HEK293T (cell line): ENCODE measurements at regions not wholly inside any gene's neighbourhood (a gene's known extent, or its start where the extent isn't known, plus 50 kb on each side); places are given as distances from the start of the nearest gene placed in this dataset.

Experiments
- CTCF ChIA-PET: fragments of 350-600 bp; formaldehyde crosslinking; extraction: SDS; loops from one replicate; lab custom pipeline; 2021; ENCODE audit warnings: antibody characterized with exemption, inconsistent platforms; lab: Yijun Ruan, JAX
- POLR2A ChIA-PET: fragments of 350-600 bp; formaldehyde crosslinking; extraction: SDS; loops from one replicate; lab custom pipeline; 2020; ENCODE audit warnings: antibody characterized with exemption, inconsistent platforms; lab: Yijun Ruan, JAX
- DNase-seq: peaks from one replicate; pipeline ENCODE4 v3.0.0; 2012; ENCODE audit warnings: mixed read lengths; ENCODE audit errors: extremely low spot score
- ARNT ChIP-seq: fragments of 450-650 bp; IDR thresholded peaks from 2 replicates; pipeline ENCODE4 v1.6.1; 2017; ENCODE audit warnings: mild to moderate bottlenecking
- BHLHE40 ChIP-seq: fragments of 450-650 bp; IDR thresholded peaks from 2 replicates; pipeline ENCODE4 v1.6.1; 2016; ENCODE audit warnings: mild to moderate bottlenecking, moderate library complexity, borderline replicate concordance
- CTBP1 ChIP-seq: fragments of 450-650 bp; IDR thresholded peaks from 2 replicates; pipeline ENCODE4 v1.6.1; 2016; ENCODE audit warnings: borderline replicate concordance
- ELF4 ChIP-seq: fragments of 450-650 bp; IDR thresholded peaks from 2 replicates; pipeline ENCODE4 v1.6.1; 2017; ENCODE audit warnings: antibody characterized with exemption
- FOXA1 ChIP-seq: fragments of 450-650 bp; IDR thresholded peaks from 2 replicates; pipeline ENCODE4 v1.6.1; 2016; ENCODE audit warnings: mild to moderate bottlenecking
- FOXK2 ChIP-seq: fragments of 450-650 bp; IDR thresholded peaks from 2 replicates; pipeline ENCODE4 v1.6.1; 2016; ENCODE audit warnings: mild to moderate bottlenecking
- FOXM1 ChIP-seq: fragments of 450-650 bp; IDR thresholded peaks from 2 replicates; pipeline ENCODE4 v1.6.1; 2017; ENCODE audit warnings: mild to moderate bottlenecking, borderline replicate concordance
- HDGF ChIP-seq: fragments of 450-650 bp; IDR thresholded peaks from 2 replicates; pipeline ENCODE4 v1.6.1; 2017; ENCODE audit warnings: antibody characterized with exemption, borderline replicate concordance
- L3MBTL2 ChIP-seq: fragments of 450-650 bp; conservative IDR thresholded peaks from 2 replicates; pipeline ENCODE4 v1.6.1; 2016; ENCODE audit warnings: mild to moderate bottlenecking
- LEF1 ChIP-seq: fragments of 450-650 bp; IDR thresholded peaks from 2 replicates; pipeline ENCODE4 v1.6.1; 2017; ENCODE audit warnings: mild to moderate bottlenecking, borderline replicate concordance
- NFRKB ChIP-seq: fragments of 450-650 bp; IDR thresholded peaks from 2 replicates; pipeline ENCODE4 v1.6.1; 2016; ENCODE audit warnings: mild to moderate bottlenecking, moderate library complexity
- SP1 ChIP-seq: fragments of 450-650 bp; IDR thresholded peaks from 2 replicates; pipeline ENCODE4 v1.6.1; 2017
- SUZ12 ChIP-seq: fragments of 450-650 bp; IDR thresholded peaks from 2 replicates; pipeline ENCODE4 v1.6.1; 2016; ENCODE audit warnings: mild to moderate bottlenecking
- TARDBP ChIP-seq: fragments of 450-650 bp; IDR thresholded peaks from 2 replicates; pipeline ENCODE4 v1.6.1; 2016
- ZNF384 ChIP-seq: fragments of 450-650 bp; IDR thresholded peaks from 2 replicates; pipeline ENCODE4 v1.6.1; 2016
- TF ChIP-seq, protein P1 (sequence below): fragments of 450-650 bp; IDR thresholded peaks from 2 replicates; pipeline ENCODE4 v1.6.1; 2016

DNA sequence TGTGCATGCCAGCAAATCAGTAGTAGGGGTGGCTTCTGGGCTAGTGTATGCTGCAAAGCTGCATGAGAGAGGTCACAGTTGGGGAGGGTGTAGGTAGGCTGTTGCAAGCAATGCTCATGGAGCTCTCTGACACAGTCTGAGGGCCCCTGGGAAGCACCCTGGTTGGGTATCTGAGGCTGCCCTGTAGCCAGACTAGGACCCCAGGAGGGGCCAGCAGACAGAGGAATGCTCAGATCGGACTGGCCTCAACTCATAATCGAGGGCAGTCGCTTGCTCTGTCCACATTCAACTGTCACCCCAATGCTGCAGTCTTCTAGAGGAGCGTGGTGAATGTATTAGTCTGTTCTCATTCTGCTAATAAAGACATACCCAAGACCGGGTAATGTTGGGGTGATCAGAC lies 204.0 kb upstream of the ALG10 start:
- CTCF ChIA-PET = no interaction called here
- TF ChIP-seq NFRKB (no peak), ZNF384 (no peak), SP1 (no peak), FOXA1 (no peak), ARNT (no peak), ELF4 (no peak), TARDBP (no peak), FOXM1 (no peak), HDGF (no peak), L3MBTL2 (no peak), LEF1 (no peak), BHLHE40 (no peak), CTBP1 (no peak), FOXK2 (no peak), SUZ12 (no peak)
- TF ChIP-seq, protein P1, sequence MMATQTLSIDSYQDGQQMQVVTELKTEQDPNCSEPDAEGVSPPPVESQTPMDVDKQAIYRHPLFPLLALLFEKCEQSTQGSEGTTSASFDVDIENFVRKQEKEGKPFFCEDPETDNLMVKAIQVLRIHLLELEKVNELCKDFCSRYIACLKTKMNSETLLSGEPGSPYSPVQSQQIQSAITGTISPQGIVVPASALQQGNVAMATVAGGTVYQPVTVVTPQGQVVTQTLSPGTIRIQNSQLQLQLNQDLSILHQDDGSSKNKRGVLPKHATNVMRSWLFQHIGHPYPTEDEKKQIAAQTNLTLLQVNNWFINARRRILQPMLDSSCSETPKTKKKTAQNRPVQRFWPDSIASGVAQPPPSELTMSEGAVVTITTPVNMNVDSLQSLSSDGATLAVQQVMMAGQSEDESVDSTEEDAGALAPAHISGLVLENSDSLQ = no peak
- DNase-seq = no peak
- POLR2A ChIA-PET = no interaction called here

DNA sequence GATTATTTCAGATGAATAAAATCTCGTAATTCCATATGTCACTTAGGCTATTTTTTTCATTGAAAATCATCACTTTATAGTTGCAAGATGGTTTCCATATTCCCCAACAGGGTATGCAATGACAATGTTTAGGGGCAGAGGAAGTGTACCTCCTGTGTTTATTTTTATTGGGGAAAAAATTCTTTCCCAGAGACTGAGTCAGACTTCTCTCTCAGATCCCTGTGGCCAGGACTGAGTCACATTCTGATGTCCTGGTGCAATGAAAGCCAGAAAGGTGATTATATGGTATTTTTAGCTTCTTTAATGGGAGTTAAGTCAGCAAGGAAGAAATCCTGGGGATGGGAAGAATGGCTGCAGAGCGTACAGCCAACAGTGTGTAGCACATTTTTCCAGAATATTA lies 196.9 kb upstream of the ALG10 start:
- DNase-seq = no peak
- ChIA-PET POLR2A (no interaction called here), CTCF (no interaction called here)
- TF ChIP-seq BHLHE40 = no peak
- TF ChIP-seq FOXA1 = no peak
- TF ChIP-seq ARNT = no peak
- no peak for TF ChIP-seq SP1
- no peak for TF ChIP-seq HDGF
- no peak for TF ChIP-seq FOXK2
- TF ChIP-seq L3MBTL2 = no peak
- TF ChIP-seq SUZ12 = no peak
- TF ChIP-seq LEF1 = no peak
- TF ChIP-seq FOXM1 = no peak
- no peak for TF ChIP-seq ELF4
- no peak for TF ChIP-seq NFRKB

DNA sequence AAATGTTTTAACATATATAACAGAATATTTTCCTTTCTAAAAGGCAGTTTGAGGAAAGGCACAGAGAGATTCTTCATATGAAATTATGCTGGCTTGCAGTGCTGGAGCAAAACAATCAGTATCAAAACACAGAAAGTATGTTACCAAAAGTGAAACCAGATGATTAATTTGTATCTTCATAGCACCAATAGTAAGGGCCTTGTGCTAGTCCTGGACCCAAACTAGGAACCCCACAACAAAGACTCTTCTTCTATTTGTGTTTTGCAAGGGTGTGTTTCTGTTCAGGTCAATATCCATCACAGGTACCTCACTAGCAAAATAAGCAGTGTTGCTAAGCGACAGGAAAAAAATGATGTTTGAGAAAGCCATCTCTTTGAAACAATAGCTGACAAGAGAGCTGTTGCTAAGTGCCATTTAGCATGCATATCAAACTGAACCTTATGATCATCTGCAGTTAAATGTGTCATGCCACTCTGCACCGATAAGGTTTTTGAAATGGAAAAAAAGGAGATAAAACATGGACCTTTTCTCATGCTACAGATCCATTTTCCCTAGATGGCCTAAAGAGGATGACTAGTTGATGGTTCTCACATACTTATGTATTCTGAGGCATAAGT lies 196.2 kb upstream of the ALG10 start:
- ChIA-PET CTCF (no interaction called here), POLR2A (no interaction called here)
- no peak for DNase-seq
- TF ChIP-seq FOXM1 = no peak
- no peak for TF ChIP-seq CTBP1
- no peak for TF ChIP-seq HDGF
- no peak for TF ChIP-seq TARDBP
- no peak for TF ChIP-seq NFRKB
- TF ChIP-seq ARNT = no peak
- no peak for TF ChIP-seq FOXA1
- TF ChIP-seq, protein P1 = no peak
- no peak for TF ChIP-seq ELF4

DNA sequence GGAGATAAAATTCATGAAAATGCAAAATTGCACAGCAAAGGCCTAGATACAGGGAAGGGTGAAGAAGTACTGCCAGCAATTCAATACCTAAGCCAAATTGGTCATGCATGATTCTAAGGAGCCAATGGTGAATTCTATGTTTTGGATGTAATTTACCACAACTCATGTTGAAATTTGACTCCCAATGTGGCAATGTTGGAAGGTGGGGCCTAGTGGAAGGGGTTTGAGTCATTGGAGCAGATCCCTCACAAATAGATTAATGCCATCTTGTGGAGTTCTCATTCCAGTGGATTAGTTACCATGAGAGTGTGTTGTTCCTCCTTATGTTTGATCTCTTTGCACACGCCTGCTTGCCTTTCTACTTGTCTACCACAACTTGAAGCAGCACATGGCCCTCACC lies 194.0 kb upstream of the ALG10 start:
- POLR2A ChIA-PET = no interaction called here
- no peak for DNase-seq
- CTCF ChIA-PET = no interaction called here
- no peak for TF ChIP-seq SUZ12
- TF ChIP-seq FOXM1 = no peak

DNA sequence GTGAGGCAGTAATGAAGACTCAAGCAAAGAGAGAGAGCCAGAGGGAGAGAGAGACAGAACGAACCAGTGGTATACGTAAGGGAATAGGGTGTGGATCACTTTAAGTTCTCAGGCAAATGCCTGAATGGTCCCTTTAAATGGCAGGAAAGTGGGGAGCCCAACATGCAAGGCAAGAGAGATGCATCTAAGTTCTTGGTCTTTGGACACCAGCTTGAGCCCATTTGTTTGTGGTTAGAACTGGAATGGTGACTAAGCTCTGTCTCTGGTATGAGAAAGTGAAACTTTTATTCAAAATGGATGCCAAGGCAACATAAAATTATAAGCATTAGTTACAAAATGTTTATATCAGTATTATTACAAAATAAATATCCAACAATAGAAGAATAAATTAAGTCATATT lies 192.2 kb upstream of the ALG10 start:
- no peak for DNase-seq
- TF ChIP-seq FOXK2 (no peak), CTBP1 (no peak), TARDBP (no peak), ELF4 (no peak), NFRKB (no peak), FOXM1 (no peak), L3MBTL2 (no peak), SP1 (no peak), ZNF384 (no peak), HDGF (no peak), SUZ12 (no peak), ARNT (no peak), LEF1 (no peak), FOXA1 (no peak)
- TF ChIP-seq, protein P1 = no peak
- ChIA-PET CTCF (no interaction called here), POLR2A (no interaction called here)

DNA sequence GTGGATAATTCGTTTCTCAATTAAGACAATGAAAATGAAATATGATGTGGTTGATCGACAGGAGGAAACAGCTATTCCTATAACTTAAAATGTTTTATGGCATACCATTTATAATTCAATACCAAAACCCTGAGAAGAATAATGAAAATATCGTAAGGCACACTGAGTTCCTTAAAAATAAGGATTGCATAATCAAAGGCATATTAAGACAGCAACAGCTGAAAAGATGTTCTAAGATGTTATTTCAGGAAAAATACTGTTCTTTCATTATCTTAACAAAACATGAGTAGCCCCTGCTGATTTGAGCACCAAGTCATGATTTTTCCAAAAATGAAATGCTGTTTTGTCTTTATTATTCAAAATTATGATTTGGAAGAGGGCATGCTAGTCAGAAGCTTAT lies 189.4 kb upstream of the ALG10 start:
- no peak for DNase-seq
- POLR2A ChIA-PET = no interaction called here
- CTCF ChIA-PET = no interaction called here
- TF ChIP-seq FOXM1 = no peak
- TF ChIP-seq SP1 = no peak
- no peak for TF ChIP-seq HDGF
- TF ChIP-seq, protein P1 = no peak
- TF ChIP-seq SUZ12 = no peak
- no peak for TF ChIP-seq FOXK2
- TF ChIP-seq NFRKB = no peak
- TF ChIP-seq ELF4 = no peak
- no peak for TF ChIP-seq ZNF384
- TF ChIP-seq LEF1 = no peak
- no peak for TF ChIP-seq CTBP1
- TF ChIP-seq ARNT = no peak
- no peak for TF ChIP-seq L3MBTL2
- TF ChIP-seq FOXA1 = no peak
- no peak for TF ChIP-seq BHLHE40
- no peak for TF ChIP-seq TARDBP
